Activated CD4-positive, CD25-positive, alpha-beta regulatory T cell (primary cell): ENCODE measurements at regions not wholly inside any gene's neighbourhood (a gene's known extent, or its start where the extent isn't known, plus 50 kb on each side); places are given as distances from the start of the nearest gene placed in this dataset.

ENCODE experiments used
- DNase-seq, 4 experiments: peaks; one replicate each; lab custom pipeline; 2025; lab: John Stamatoyannopoulos, UW

- DNase-seq = no peak
Measured at GRCh38 chr7:142409471-142409870, 151.6 kb upstream of the PRSS58 start.

GRCh38 chr7:142408794-142409193 is 150.9 kb upstream of the PRSS58 start:
- DNase-seq = no peak

GRCh38 chr7:142407939-142408570 is 150.2 kb upstream of the PRSS58 start:
- DNase-seq = no peak

- no peak for DNase-seq
Measured at GRCh38 chr7:142405122-142405765, 147.4 kb upstream of the PRSS58 start.

GRCh38 chr7:142401951-142402350 is 144.1 kb upstream of the PRSS58 start:
- DNase-seq = no peak

- no peak for DNase-seq
Measured at GRCh38 chr7:142400042-142400533, 142.2 kb upstream of the PRSS58 start.

GRCh38 chr7:142391191-142391992 is 133.5 kb upstream of the PRSS58 start:
- peak in 1 of 4 experiments; percentile 19 for DNase-seq

- no peak for DNase-seq
Measured at GRCh38 chr7:142389544-142389943, 131.7 kb upstream of the PRSS58 start.

- DNase-seq = peak in 1 of 4 experiments; percentile 12
Measured at GRCh38 chr7:142385491-142386340, 127.9 kb upstream of the PRSS58 start.

GRCh38 chr7:142384493-142384922 is 126.7 kb upstream of the PRSS58 start:
- no peak for DNase-seq

- DNase-seq = no peak
Measured at GRCh38 chr7:142383841-142384492, 126.1 kb upstream of the PRSS58 start.

GRCh38 chr7:142381727-142382390 is 124.0 kb upstream of the PRSS58 start:
- no peak for DNase-seq

GRCh38 chr7:142380069-142380468 is 122.2 kb upstream of the PRSS58 start:
- DNase-seq = no peak

GRCh38 chr7:142379201-142379885 is 121.5 kb upstream of the PRSS58 start:
- DNase-seq = no peak

GRCh38 chr7:142377567-142377966 is 119.7 kb upstream of the PRSS58 start:
- no peak for DNase-seq

GRCh38 chr7:142376356-142376997 is 118.6 kb upstream of the PRSS58 start:
- no peak for DNase-seq

GRCh38 chr7:142375710-142376313 is 118.0 kb upstream of the PRSS58 start:
- DNase-seq = no peak

- no peak for DNase-seq
Measured at GRCh38 chr7:142372727-142373126, 114.9 kb upstream of the PRSS58 start.
